ENCODE measurements at regions not wholly inside any gene's neighbourhood (a gene's known extent, or its start where the extent isn't known, plus 50 kb on each side); places are given as distances from the start of the nearest gene placed in this dataset.
"Not testable (repeated sequence)": the region's sequence is repeated elsewhere in the genome, so short reads cannot be mapped to it uniquely, and the experiment has no call there.

GRCh38 chr3:1456781-1457311, 364.0 kb downstream of the CNTN6 start:
- H3K4me1 Mint-ChIP-seq (ENCODE audit: low read depth) = no peaks in the 10 kb centered on the region
- no peaks in the 10 kb centered on the region for H3K27me3 Mint-ChIP-seq (ENCODE audit: low read depth)
- H3K27ac Mint-ChIP-seq = no peak overlapping the region
- H3K36me3 Mint-ChIP-seq (ENCODE audit: insufficient read depth in 2 of 2) = no peaks in the 10 kb centered on the region
- no peak for DNase-seq
- peaks cover 2 to 5% of the 10 kb centered on the region in 2 donors for H3K9me3 Mint-ChIP-seq
- ATAC-seq (replicated peaks in 1 of 2) = no peak
- H3K4me3 Mint-ChIP-seq = no peak overlapping the region

- no peaks in the 10 kb centered on the region for H3K4me1 Mint-ChIP-seq (ENCODE audit: low read depth)
- H3K36me3 Mint-ChIP-seq (ENCODE audit: insufficient read depth in 2 of 2) = no peaks in the 10 kb centered on the region
- H3K4me3 Mint-ChIP-seq = no peak overlapping the region
- DNase-seq = no peak
- peaks cover 2 to 4% of the 10 kb centered on the region in 2 donors for H3K9me3 Mint-ChIP-seq
- H3K27ac Mint-ChIP-seq = no peak overlapping the region
- H3K27me3 Mint-ChIP-seq (ENCODE audit: low read depth) = no peaks in the 10 kb centered on the region
- ATAC-seq (replicated peaks in 1 of 2) = no peak
These were observed 369.5 kb downstream of the CNTN6 start for GRCh38 chr3:1462371-1462770.

GRCh38 chr3:1462856-1463450, 370.1 kb downstream of the CNTN6 start:
- no peaks in the 10 kb centered on the region for H3K27me3 Mint-ChIP-seq (ENCODE audit: low read depth)
- no peak overlapping the region for H3K4me3 Mint-ChIP-seq
- DNase-seq (no peak), ATAC-seq (replicated peaks in 1 of 2) (no peak)
- no peak overlapping the region for H3K27ac Mint-ChIP-seq
- H3K9me3 Mint-ChIP-seq = peaks cover 2 to 4% of the 10 kb centered on the region in 2 donors
- H3K4me1 Mint-ChIP-seq (ENCODE audit: low read depth) = no peaks in the 10 kb centered on the region
- H3K36me3 Mint-ChIP-seq (ENCODE audit: insufficient read depth in 2 of 2) = no peaks in the 10 kb centered on the region

- H3K27ac Mint-ChIP-seq; H3K4me3 Mint-ChIP-seq; H3K9me3 Mint-ChIP-seq; H3K27me3 Mint-ChIP-seq (ENCODE audit: low read depth); H3K4me1 Mint-ChIP-seq (ENCODE audit: low read depth); ATAC-seq (replicated peaks in 1 of 2); H3K36me3 Mint-ChIP-seq (ENCODE audit: insufficient read depth in 2 of 2); DNase-seq: not testable (repeated sequence)
These were observed 372.3 kb downstream of the CNTN6 start for GRCh38 chr3:1465091-1465490.

GRCh38 chr3:1468145-1468544, 375.3 kb downstream of the CNTN6 start:
- no peak overlapping the region for H3K4me3 Mint-ChIP-seq
- H3K4me1 Mint-ChIP-seq (ENCODE audit: low read depth) = no peaks in the 10 kb centered on the region
- peaks cover 2% of the 10 kb centered on the region in 2 donors for H3K9me3 Mint-ChIP-seq
- ATAC-seq (replicated peaks in 1 of 2) = no peak
- no peaks in the 10 kb centered on the region for H3K36me3 Mint-ChIP-seq (ENCODE audit: insufficient read depth in 2 of 2)
- no peaks in the 10 kb centered on the region for H3K27me3 Mint-ChIP-seq (ENCODE audit: low read depth)
- no peak for DNase-seq
- no peak overlapping the region for H3K27ac Mint-ChIP-seq

GRCh38 chr3:1469248-1469647, 376.4 kb downstream of the CNTN6 start:
- Mint-ChIP-seq H3K27ac (no peak overlapping the region), H3K9me3 (peaks cover 0 to 2% of the 10 kb centered on the region in 2 donors), H3K4me3 (no peak overlapping the region), H3K27me3 (ENCODE audit: low read depth) (no peaks in the 10 kb centered on the region), H3K4me1 (ENCODE audit: low read depth) (no peaks in the 10 kb centered on the region), H3K36me3 (ENCODE audit: insufficient read depth in 2 of 2) (no peaks in the 10 kb centered on the region)
- DNase-seq (no peak), ATAC-seq (replicated peaks in 1 of 2) (no peak)

- Mint-ChIP-seq H3K4me1 (ENCODE audit: low read depth) (no peaks in the 10 kb centered on the region), H3K27me3 (ENCODE audit: low read depth) (no peaks in the 10 kb centered on the region), H3K36me3 (ENCODE audit: insufficient read depth in 2 of 2) (no peaks in the 10 kb centered on the region), H3K4me3 (no peak overlapping the region), H3K27ac (no peak overlapping the region), H3K9me3 (no peaks in the 10 kb centered on the region)
- ATAC-seq (replicated peaks in 1 of 2) = no peak
- no peak for DNase-seq
These were observed 376.9 kb downstream of the CNTN6 start for GRCh38 chr3:1469687-1470086.

GRCh38 chr3:1477669-1478068, 384.8 kb downstream of the CNTN6 start:
- H3K9me3 Mint-ChIP-seq = peaks cover 8 to 10% of the 10 kb centered on the region in 2 donors
- no peaks in the 10 kb centered on the region for H3K4me1 Mint-ChIP-seq (ENCODE audit: low read depth)
- no peaks in the 10 kb centered on the region for H3K27me3 Mint-ChIP-seq (ENCODE audit: low read depth)
- no peaks in the 10 kb centered on the region for H3K36me3 Mint-ChIP-seq (ENCODE audit: insufficient read depth in 2 of 2)
- no peak for DNase-seq
- H3K4me3 Mint-ChIP-seq = no peak overlapping the region
- ATAC-seq (replicated peaks in 1 of 2) = no peak
- no peak overlapping the region for H3K27ac Mint-ChIP-seq

- Mint-ChIP-seq H3K36me3 (ENCODE audit: insufficient read depth in 2 of 2) (peaks cover 0 to 2% of the 10 kb centered on the region in 2 donors), H3K27me3 (ENCODE audit: low read depth) (no peaks in the 10 kb centered on the region), H3K4me3 (no peak overlapping the region), H3K4me1 (ENCODE audit: low read depth) (no peaks in the 10 kb centered on the region), H3K27ac (no peak overlapping the region), H3K9me3 (peaks cover 4% of the 10 kb centered on the region in 2 donors)
- DNase-seq = no peak
- no peak for ATAC-seq (replicated peaks in 1 of 2)
These were observed 402.6 kb downstream of the CNTN6 start for GRCh38 chr3:1495466-1495865.

- H3K4me3 Mint-ChIP-seq = no peak overlapping the region
- H3K36me3 Mint-ChIP-seq (ENCODE audit: insufficient read depth in 2 of 2) = peaks cover 0 to 2% of the 10 kb centered on the region in 2 donors
These were observed 406.9 kb downstream of the CNTN6 start for GRCh38 chr3:1499694-1500093.

GRCh38 chr3:1501406-1502115, 408.7 kb downstream of the CNTN6 start:
- Mint-ChIP-seq H3K9me3 (peaks cover 2 to 6% of the 10 kb centered on the region in 2 donors), H3K4me1 (ENCODE audit: low read depth) (no peaks in the 10 kb centered on the region), H3K4me3 (no peak overlapping the region), H3K27me3 (ENCODE audit: low read depth) (no peaks in the 10 kb centered on the region), H3K36me3 (ENCODE audit: insufficient read depth in 2 of 2) (peaks cover 0 to 2% of the 10 kb centered on the region in 2 donors), H3K27ac (no peak overlapping the region)
- ATAC-seq (replicated peaks in 1 of 2) = no peak
- no peak for DNase-seq

More at GRCh38 chr3:1499694-1500093, 406.9 kb downstream of the CNTN6 start:
- Mint-ChIP-seq H3K9me3 (peaks cover 2 to 6% of the 10 kb centered on the region in 2 donors), H3K4me1 (ENCODE audit: low read depth) (no peaks in the 10 kb centered on the region), H3K27me3 (ENCODE audit: low read depth) (no peaks in the 10 kb centered on the region), H3K27ac (no peak overlapping the region)
- no peak for ATAC-seq (replicated peaks in 1 of 2)
- no peak for DNase-seq

GRCh38 chr3:1506090-1506489, 413.3 kb downstream of the CNTN6 start:
- no peaks in the 10 kb centered on the region for H3K36me3 Mint-ChIP-seq (ENCODE audit: insufficient read depth in 2 of 2)
- no peak for ATAC-seq (replicated peaks in 1 of 2)
- no peak for DNase-seq
- H3K4me1 Mint-ChIP-seq (ENCODE audit: low read depth) = no peaks in the 10 kb centered on the region
- H3K9me3 Mint-ChIP-seq = peaks cover 2 to 3% of the 10 kb centered on the region in 2 donors
- H3K27me3 Mint-ChIP-seq (ENCODE audit: low read depth) = no peaks in the 10 kb centered on the region
- no peak overlapping the region for H3K4me3 Mint-ChIP-seq
- H3K27ac Mint-ChIP-seq = no peak overlapping the region

GRCh38 chr3:1513662-1514061, 420.8 kb downstream of the CNTN6 start:
- Mint-ChIP-seq H3K4me3 (no peak overlapping the region), H3K27me3 (ENCODE audit: low read depth) (no peaks in the 10 kb centered on the region), H3K36me3 (ENCODE audit: insufficient read depth in 2 of 2) (no peaks in the 10 kb centered on the region), H3K9me3 (peaks cover 3 to 4% of the 10 kb centered on the region in 2 donors), H3K27ac (no peak overlapping the region), H3K4me1 (ENCODE audit: low read depth) (no peaks in the 10 kb centered on the region)
- no peak for ATAC-seq (replicated peaks in 1 of 2)
- no peak for DNase-seq
